ENCODE measurements at regions not wholly inside any gene's neighbourhood (a gene's known extent, or its start where the extent isn't known, plus 50 kb on each side); places are given as distances from the start of the nearest gene placed in this dataset.
A peak's percentile ranks its signal among the peaks of the same experiment; 100 is the strongest.

- H3K36me3 ChIP-seq: no peaks in the 10 kb centered on the region
- intact Hi-C loops (cut with DNase I): no loop called here
- H3K27me3 ChIP-seq: no peaks in the 10 kb centered on the region
- TF ChIP-seq, protein P1, sequence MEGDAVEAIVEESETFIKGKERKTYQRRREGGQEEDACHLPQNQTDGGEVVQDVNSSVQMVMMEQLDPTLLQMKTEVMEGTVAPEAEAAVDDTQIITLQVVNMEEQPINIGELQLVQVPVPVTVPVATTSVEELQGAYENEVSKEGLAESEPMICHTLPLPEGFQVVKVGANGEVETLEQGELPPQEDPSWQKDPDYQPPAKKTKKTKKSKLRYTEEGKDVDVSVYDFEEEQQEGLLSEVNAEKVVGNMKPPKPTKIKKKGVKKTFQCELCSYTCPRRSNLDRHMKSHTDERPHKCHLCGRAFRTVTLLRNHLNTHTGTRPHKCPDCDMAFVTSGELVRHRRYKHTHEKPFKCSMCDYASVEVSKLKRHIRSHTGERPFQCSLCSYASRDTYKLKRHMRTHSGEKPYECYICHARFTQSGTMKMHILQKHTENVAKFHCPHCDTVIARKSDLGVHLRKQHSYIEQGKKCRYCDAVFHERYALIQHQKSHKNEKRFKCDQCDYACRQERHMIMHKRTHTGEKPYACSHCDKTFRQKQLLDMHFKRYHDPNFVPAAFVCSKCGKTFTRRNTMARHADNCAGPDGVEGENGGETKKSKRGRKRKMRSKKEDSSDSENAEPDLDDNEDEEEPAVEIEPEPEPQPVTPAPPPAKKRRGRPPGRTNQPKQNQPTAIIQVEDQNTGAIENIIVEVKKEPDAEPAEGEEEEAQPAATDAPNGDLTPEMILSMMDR (IDR thresholded peaks at IDR 0.05): no peak
- no peak overlapping the region for H3K27ac ChIP-seq
- no peak overlapping the region for H3K4me3 ChIP-seq
- no peaks in the 10 kb centered on the region for H3K4me1 ChIP-seq
- H3K9me3 ChIP-seq: no peaks in the 10 kb centered on the region
- DNase-seq (ENCODE audit: low spot score in 2 of 2): no peak
These were observed 75.8 kb upstream of the BMPER start for GRCh38 chr7:33829536-33829935.

- Histone ChIP-seq H3K4me1 (no peaks in the 10 kb centered on the region), H3K27ac (no peak overlapping the region), H3K27me3 (no peaks in the 10 kb centered on the region), H3K9me3 (no peaks in the 10 kb centered on the region), H3K4me3 (no peak overlapping the region), H3K36me3 (no peaks in the 10 kb centered on the region)
- DNase-seq (ENCODE audit: low spot score in 2 of 2): no peak
- intact Hi-C loops (cut with DNase I): no loop called here
- TF ChIP-seq, protein P1 (IDR thresholded peaks at IDR 0.05): no peak
These were observed 73.8 kb upstream of the BMPER start for GRCh38 chr7:33831389-33832141.

DNA sequence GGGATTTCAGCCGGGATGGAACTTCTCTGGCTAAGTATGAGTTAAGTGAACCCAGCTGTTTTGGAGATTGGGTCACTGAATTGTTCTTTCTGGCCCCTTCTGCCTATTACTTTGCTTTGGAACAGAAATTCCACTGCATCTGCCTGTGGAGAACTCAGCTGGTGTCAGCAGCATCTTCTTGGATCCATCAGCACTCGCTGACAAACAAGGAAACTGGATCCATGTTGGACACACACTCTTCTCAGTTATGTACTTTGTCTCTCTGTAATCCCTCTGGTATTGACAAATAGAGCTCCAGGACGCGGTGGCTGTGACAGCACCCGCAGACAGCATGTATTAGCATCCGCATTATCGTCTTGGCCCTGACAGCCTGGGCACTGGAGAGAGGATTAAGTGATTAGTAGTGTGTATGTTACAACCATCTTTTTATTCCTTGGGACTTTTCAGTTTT, 73.0 kb upstream of the BMPER start:
- Histone ChIP-seq H3K27ac (no peak overlapping the region), H3K4me3 (no peak overlapping the region), H3K9me3 (no peaks in the 10 kb centered on the region), H3K27me3 (no peaks in the 10 kb centered on the region), H3K36me3 (no peaks in the 10 kb centered on the region), H3K4me1 (peaks cover 0 to 2% of the 10 kb centered on the region in 2 donors)
- DNase-seq (ENCODE audit: low spot score in 2 of 2): no peak
- TF ChIP-seq, protein P1 (IDR thresholded peaks at IDR 0.05): no peak
- intact Hi-C loops (cut with DNase I): no loop called here

- no peaks in the 10 kb centered on the region for H3K9me3 ChIP-seq
- H3K27me3 ChIP-seq: no peaks in the 10 kb centered on the region
- H3K4me1 ChIP-seq: peaks cover 0 to 4% of the 10 kb centered on the region in 2 donors
- H3K4me3 ChIP-seq: peak overlapping the region in 1 of 2 donors; percentile 34
- DNase-seq (ENCODE audit: low spot score in 2 of 2): no peak
- TF ChIP-seq, protein P1 (IDR thresholded peaks at IDR 0.05): peak in 1 of 3 experiments; percentile 25
- intact Hi-C loops (cut with DNase I): no loop called here
- H3K36me3 ChIP-seq: no peaks in the 10 kb centered on the region
- peak overlapping the region; percentile 52 to 54 for H3K27ac ChIP-seq
These were observed 68.5 kb upstream of the BMPER start for GRCh38 chr7:33836797-33837355.

GRCh38 chr7:33837356-33837851, 67.9 kb upstream of the BMPER start:
- H3K27me3 ChIP-seq: no peaks in the 10 kb centered on the region
- TF ChIP-seq, protein P1 (IDR thresholded peaks at IDR 0.05): no peak
- H3K36me3 ChIP-seq: no peaks in the 10 kb centered on the region
- peaks cover 0 to 4% of the 10 kb centered on the region in 2 donors for H3K4me1 ChIP-seq
- peak in 1 of 2 donors; percentile 75 for DNase-seq (ENCODE audit: low spot score in 2 of 2)
- H3K9me3 ChIP-seq: no peaks in the 10 kb centered on the region
- H3K4me3 ChIP-seq: peak overlapping the region in 1 of 2 donors; percentile 34
- H3K27ac ChIP-seq: peak overlapping the region; percentile 52 to 54
- intact Hi-C loops (cut with DNase I): no loop called here
